ENCODE measurements at regions not wholly inside any gene's neighbourhood (a gene's known extent, or its start where the extent isn't known, plus 50 kb on each side); places are given as distances from the start of the nearest gene placed in this dataset.

DNA sequence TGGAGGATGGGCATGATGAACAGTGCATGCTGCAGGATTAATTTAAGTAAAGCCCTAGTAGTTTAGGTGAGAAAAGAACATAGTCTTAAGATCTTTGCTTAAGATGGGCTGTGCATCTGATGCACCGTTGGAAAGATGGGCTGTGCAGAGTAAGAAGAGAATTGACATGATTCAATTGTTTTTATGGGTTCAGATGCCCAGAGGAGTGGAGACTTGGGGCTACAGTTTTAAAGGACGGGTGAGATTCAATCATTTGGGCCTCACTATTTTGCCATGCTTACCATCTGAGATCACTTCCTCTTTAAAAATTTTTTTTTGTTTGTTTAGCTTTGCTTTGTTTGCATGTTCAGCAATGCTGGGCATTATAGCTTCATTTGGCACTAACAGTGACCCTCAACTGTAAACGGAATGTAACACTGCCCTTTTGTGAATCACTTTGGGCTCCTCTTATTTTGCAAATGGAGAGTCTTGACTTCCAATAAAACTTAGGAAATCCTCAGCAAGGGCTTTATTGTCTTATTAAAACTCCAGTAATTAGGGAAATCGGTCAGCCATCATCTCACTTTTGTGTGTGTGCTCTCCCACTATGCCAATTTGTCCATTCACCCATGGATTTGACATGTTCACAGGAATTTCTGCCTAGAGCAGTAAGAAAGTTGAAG lies 216.1 kb upstream of the TLL1 start:
- ATAC-seq (peak; percentile 53; the same call in 1 of the 2 replicates), DNase-seq (ENCODE audit: low read depth, low spot score) (no peak)
- H3K4me1 ChIP-seq (ENCODE audit: control insufficient read depth, insufficient read depth, low read length): no peaks in the 10 kb centered on the region
- no peaks in the 10 kb centered on the region for H3K9me3 ChIP-seq (ENCODE audit: control insufficient read depth, insufficient read depth, low read depth, low read length)
- POLR2A ChIA-PET: no interaction called here
- H3K27me3 ChIP-seq (ENCODE audit: control insufficient read depth, insufficient read depth, low read length): no peaks in the 10 kb centered on the region
- CTCF ChIA-PET: no interaction called here
- H3K36me3 ChIP-seq (ENCODE audit: control insufficient read depth, insufficient read depth, low read length): no peaks in the 10 kb centered on the region
- H3K27ac ChIP-seq (ENCODE audit: low read length): no peak overlapping the region
- in situ Hi-C loops (cut with HindIII; ENCODE audit: low pct_unique_long_range_greater_than_20kb, low sequenced_read_pairs) (no loop called here), intact Hi-C loops (cut with micrococcal nuclease; ENCODE audit: unreplicated experiment) (no loop called here)
- no TSS peak for BruUV-seq (replicated peaks)
- no peak overlapping the region for H3K4me3 ChIP-seq (ENCODE audit: low read depth in 2 of 2, low read length in 2 of 2)
- TF ChIP-seq, protein P1, sequence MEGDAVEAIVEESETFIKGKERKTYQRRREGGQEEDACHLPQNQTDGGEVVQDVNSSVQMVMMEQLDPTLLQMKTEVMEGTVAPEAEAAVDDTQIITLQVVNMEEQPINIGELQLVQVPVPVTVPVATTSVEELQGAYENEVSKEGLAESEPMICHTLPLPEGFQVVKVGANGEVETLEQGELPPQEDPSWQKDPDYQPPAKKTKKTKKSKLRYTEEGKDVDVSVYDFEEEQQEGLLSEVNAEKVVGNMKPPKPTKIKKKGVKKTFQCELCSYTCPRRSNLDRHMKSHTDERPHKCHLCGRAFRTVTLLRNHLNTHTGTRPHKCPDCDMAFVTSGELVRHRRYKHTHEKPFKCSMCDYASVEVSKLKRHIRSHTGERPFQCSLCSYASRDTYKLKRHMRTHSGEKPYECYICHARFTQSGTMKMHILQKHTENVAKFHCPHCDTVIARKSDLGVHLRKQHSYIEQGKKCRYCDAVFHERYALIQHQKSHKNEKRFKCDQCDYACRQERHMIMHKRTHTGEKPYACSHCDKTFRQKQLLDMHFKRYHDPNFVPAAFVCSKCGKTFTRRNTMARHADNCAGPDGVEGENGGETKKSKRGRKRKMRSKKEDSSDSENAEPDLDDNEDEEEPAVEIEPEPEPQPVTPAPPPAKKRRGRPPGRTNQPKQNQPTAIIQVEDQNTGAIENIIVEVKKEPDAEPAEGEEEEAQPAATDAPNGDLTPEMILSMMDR (IDR thresholded peaks at IDR 0.05): no peak
- TF ChIP-seq, protein P2, sequence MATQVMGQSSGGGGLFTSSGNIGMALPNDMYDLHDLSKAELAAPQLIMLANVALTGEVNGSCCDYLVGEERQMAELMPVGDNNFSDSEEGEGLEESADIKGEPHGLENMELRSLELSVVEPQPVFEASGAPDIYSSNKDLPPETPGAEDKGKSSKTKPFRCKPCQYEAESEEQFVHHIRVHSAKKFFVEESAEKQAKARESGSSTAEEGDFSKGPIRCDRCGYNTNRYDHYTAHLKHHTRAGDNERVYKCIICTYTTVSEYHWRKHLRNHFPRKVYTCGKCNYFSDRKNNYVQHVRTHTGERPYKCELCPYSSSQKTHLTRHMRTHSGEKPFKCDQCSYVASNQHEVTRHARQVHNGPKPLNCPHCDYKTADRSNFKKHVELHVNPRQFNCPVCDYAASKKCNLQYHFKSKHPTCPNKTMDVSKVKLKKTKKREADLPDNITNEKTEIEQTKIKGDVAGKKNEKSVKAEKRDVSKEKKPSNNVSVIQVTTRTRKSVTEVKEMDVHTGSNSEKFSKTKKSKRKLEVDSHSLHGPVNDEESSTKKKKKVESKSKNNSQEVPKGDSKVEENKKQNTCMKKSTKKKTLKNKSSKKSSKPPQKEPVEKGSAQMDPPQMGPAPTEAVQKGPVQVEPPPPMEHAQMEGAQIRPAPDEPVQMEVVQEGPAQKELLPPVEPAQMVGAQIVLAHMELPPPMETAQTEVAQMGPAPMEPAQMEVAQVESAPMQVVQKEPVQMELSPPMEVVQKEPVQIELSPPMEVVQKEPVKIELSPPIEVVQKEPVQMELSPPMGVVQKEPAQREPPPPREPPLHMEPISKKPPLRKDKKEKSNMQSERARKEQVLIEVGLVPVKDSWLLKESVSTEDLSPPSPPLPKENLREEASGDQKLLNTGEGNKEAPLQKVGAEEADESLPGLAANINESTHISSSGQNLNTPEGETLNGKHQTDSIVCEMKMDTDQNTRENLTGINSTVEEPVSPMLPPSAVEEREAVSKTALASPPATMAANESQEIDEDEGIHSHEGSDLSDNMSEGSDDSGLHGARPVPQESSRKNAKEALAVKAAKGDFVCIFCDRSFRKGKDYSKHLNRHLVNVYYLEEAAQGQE (IDR thresholded peaks at IDR 0.05; ENCODE audit: insufficient read depth in 1 of 2, low read depth in 2 of 2, low read length in 1 of 2): no peak
- TF ChIP-seq TCF7L2 (IDR thresholded peaks at IDR 0.05; ENCODE audit: low read depth, low read length) (no peak), POLR2AphosphoS5 (IDR thresholded peaks at IDR 0.05; ENCODE audit: low read depth, low read length) (no peak), SIN3A (IDR thresholded peaks at IDR 0.05; ENCODE audit: borderline replicate concordance, insufficient read depth, low read depth, low read length) (no peak)

DNA sequence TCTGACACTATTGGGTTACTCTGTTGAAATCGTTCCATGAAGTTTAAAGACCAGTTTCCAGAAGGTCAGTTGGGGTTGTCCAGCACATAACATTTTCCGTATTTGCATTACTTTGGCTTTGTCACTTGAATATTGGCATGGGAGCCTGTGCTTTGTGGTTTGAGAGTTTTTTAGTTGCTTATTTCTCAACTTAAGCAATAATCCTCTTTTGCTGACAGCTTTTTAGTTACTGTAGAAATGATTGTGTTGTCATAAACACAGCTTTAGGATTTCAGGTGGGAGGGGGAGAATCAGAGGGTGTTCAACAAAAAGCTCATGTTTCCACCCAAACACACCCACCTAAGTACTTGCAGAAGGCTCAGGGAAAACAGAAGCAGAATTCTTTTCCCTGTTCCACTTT lies 210.7 kb upstream of the TLL1 start:
- no peak for ATAC-seq
- intact Hi-C loops (cut with micrococcal nuclease; ENCODE audit: unreplicated experiment) (no loop called here), in situ Hi-C loops (cut with HindIII; ENCODE audit: low pct_unique_long_range_greater_than_20kb, low sequenced_read_pairs) (no loop called here)
- TF ChIP-seq TCF7L2 (IDR thresholded peaks at IDR 0.05; ENCODE audit: low read depth, low read length): no peak
- no peak for TF ChIP-seq POLR2AphosphoS5 (IDR thresholded peaks at IDR 0.05; ENCODE audit: low read depth, low read length)
- TF ChIP-seq, protein P1 (IDR thresholded peaks at IDR 0.05): no peak
- TF ChIP-seq SIN3A (IDR thresholded peaks at IDR 0.05; ENCODE audit: borderline replicate concordance, insufficient read depth, low read depth, low read length): no peak
- TF ChIP-seq, protein P2 (IDR thresholded peaks at IDR 0.05; ENCODE audit: insufficient read depth in 1 of 2, low read depth in 2 of 2, low read length in 1 of 2): no peak
- H3K36me3 ChIP-seq (ENCODE audit: control insufficient read depth, insufficient read depth, low read length): no peaks in the 10 kb centered on the region
- ChIA-PET POLR2A (no interaction called here), CTCF (no interaction called here)
- no peaks in the 10 kb centered on the region for H3K4me1 ChIP-seq (ENCODE audit: control insufficient read depth, insufficient read depth, low read length)
- no peak overlapping the region for H3K27ac ChIP-seq (ENCODE audit: low read length)
- no peak for DNase-seq (ENCODE audit: low read depth, low spot score)
- no peaks in the 10 kb centered on the region for H3K9me3 ChIP-seq (ENCODE audit: control insufficient read depth, insufficient read depth, low read depth, low read length)
- H3K27me3 ChIP-seq (ENCODE audit: control insufficient read depth, insufficient read depth, low read length): no peaks in the 10 kb centered on the region
- no peak overlapping the region for H3K4me3 ChIP-seq (ENCODE audit: low read depth in 2 of 2, low read length in 2 of 2)
- BruUV-seq (replicated peaks): no TSS peak
